SK-N-SH (cell line): ENCODE measurements at regions not wholly inside any gene's neighbourhood (a gene's known extent, or its start where the extent isn't known, plus 50 kb on each side); places are given as distances from the start of the nearest gene placed in this dataset.

ENCODE experiments used
- CTCF ChIA-PET: fragments of 300-600, 350-600 bp; formaldehyde crosslinking; extraction: SDS; loops from one replicate; lab custom pipeline; 2021; lab: Yijun Ruan, JAX
- POLR2A ChIA-PET: fragments of 350-600 bp; sonication (Branson Sonifier 250); formaldehyde crosslinking; extraction: SDS; loops from one replicate; lab custom pipeline; 2020; ENCODE audit warnings: antibody characterized with exemption, inconsistent platforms; lab: Yijun Ruan, JAX
- DNase-seq: peaks from one replicate; pipeline ENCODE4 v3.0.0; 2012
- H2AFZ ChIP-seq: fragments of 200-600 bp; sonication (generic); 2 replicates; pipeline ENCODE4 v1.8.1; 2016; ENCODE audit warnings: antibody characterized with exemption, mild to moderate bottlenecking, low read depth
- H3F3A ChIP-seq: fragments of 200-600 bp; sonication (generic); replicated peaks from 2 replicates; pipeline ENCODE3; 2016; ENCODE audit warnings: antibody characterized with exemption, mild to moderate bottlenecking; ENCODE audit not compliant: insufficient read depth
- H3K27ac ChIP-seq, 2 experiments: fragments of 200-500 bp in 1 of 2; fragments of 200-600 bp in 1 of 2; sonication (Bioruptor generic) in 1 of 2; sonication (generic), shearing (Covaris generic) in 1 of 2; 2 replicates each; pipeline versions ENCODE4 v1.5.1 to v1.6.1; 2014 to 2016; ENCODE audit warnings: low read depth in 2 of 2, inconsistent platforms in 1 of 2, low read length in 1 of 2, mild to moderate bottlenecking in 1 of 2, mixed read lengths in 1 of 2
- H3K27me3 ChIP-seq: fragments of 200-600 bp; sonication (generic), shearing (Covaris generic); 2 replicates; pipeline ENCODE4 v1.6.1; 2016; ENCODE audit warnings: mixed run types; ENCODE audit not compliant: insufficient read depth
- H3K36me3 ChIP-seq, 2 experiments: fragments of 200-500 bp in 1 of 2; fragments of 200-600 bp in 1 of 2; sonication (Bioruptor generic) in 1 of 2; sonication (generic) in 1 of 2; replicated peaks in 1 of 2; 2 replicates each; pipeline versions ENCODE3 to v1.5.1; 2014 to 2016; ENCODE audit warnings: low read length in 1 of 2, mild to moderate bottlenecking in 1 of 2; ENCODE audit not compliant: insufficient read depth in 2 of 2, control insufficient read depth in 1 of 2
- H3K4me1 ChIP-seq, 2 experiments: fragments of 200-500 bp in 1 of 2; fragments of 200-600 bp in 1 of 2; sonication (Bioruptor generic) in 1 of 2; sonication (generic), shearing (Covaris generic) in 1 of 2; 2 replicates each; pipeline versions ENCODE4 v1.5.1 to v1.6.1; 2014 to 2016; ENCODE audit warnings: low read depth in 1 of 2, low read length in 1 of 2, mixed run types in 1 of 2; ENCODE audit not compliant: insufficient read depth in 2 of 2, control insufficient read depth in 1 of 2
- H3K4me2 ChIP-seq: fragments of 200-600 bp; sonication (generic), shearing (Covaris generic); 2 replicates; pipeline ENCODE4 v1.6.1; 2017; ENCODE audit warnings: mixed run types
- H3K4me3 ChIP-seq, 2 experiments: fragments of 200-500 bp in 1 of 2; fragments of 200-600 bp in 1 of 2; sonication (Bioruptor generic) in 1 of 2; sonication (generic), shearing (Covaris generic) in 1 of 2; 2 replicates each; pipeline versions ENCODE4 v1.5.1 to v1.8.1; 2014 to 2016; ENCODE audit warnings: low read depth in 2 of 2, inconsistent platforms in 1 of 2, low read length in 1 of 2, mild to moderate bottlenecking in 1 of 2, mixed read lengths in 1 of 2, moderate library complexity in 1 of 2
- H3K79me2 ChIP-seq: fragments of 200-600 bp; sonication (generic); 2 replicates; pipeline ENCODE4 v1.8.1; 2017; ENCODE audit warnings: mild to moderate bottlenecking; ENCODE audit not compliant: insufficient read depth
- H3K9ac ChIP-seq: fragments of 200-600 bp; sonication (generic); 2 replicates; pipeline ENCODE4 v1.6.1; 2017; ENCODE audit warnings: mixed run types
- H3K9me2 ChIP-seq: fragments of 200-600 bp; sonication (generic); 2 replicates; pipeline ENCODE4 v1.6.1; 2017; ENCODE audit warnings: mixed run types
- H3K9me3 ChIP-seq: fragments of 200-600 bp; sonication (generic); 2 replicates; pipeline ENCODE4 v1.6.1; 2017; ENCODE audit warnings: mixed run types, mild to moderate bottlenecking, moderate library complexity
- H4K20me1 ChIP-seq: fragments of 200-600 bp; sonication (generic); 2 replicates; pipeline ENCODE4 v1.6.1; 2017; ENCODE audit warnings: mild to moderate bottlenecking, mixed run types; ENCODE audit not compliant: insufficient read depth
- EZH2phosphoT487 ChIP-seq: fragments of 200-600 bp; sonication (generic); IDR thresholded peaks from 2 replicates; pipeline ENCODE4 v1.6.1; 2017; ENCODE audit warnings: low read depth, mixed run types, mild to moderate bottlenecking, antibody characterized with exemption, moderate library complexity, borderline replicate concordance
- GABPA ChIP-seq: IDR thresholded peaks from 2 replicates; pipeline ENCODE4 v1.4.0; 2012; ENCODE audit warnings: low read depth, mild to moderate bottlenecking
- GATA2 ChIP-seq: sonication (generic); formaldehyde crosslinking; IDR thresholded peaks from 2 replicates; pipeline ENCODE4 v1.5.0; 2020; ENCODE audit warnings: mild to moderate bottlenecking, missing genetic modification reagents
- MEF2A ChIP-seq: IDR thresholded peaks from 2 replicates; pipeline ENCODE4 v1.4.0; 2012; ENCODE audit warnings: low read depth, borderline replicate concordance
- NFIC ChIP-seq: IDR thresholded peaks from 2 replicates; pipeline ENCODE4 v1.4.0; 2012; ENCODE audit warnings: borderline replicate concordance
- RCOR1 ChIP-seq: fragments of 150-350 bp; IDR thresholded peaks from 2 replicates; pipeline ENCODE4 v1.6.1; 2017; ENCODE audit warnings: antibody characterized with exemption, low read length
- RFX5 ChIP-seq: IDR thresholded peaks from 2 replicates; pipeline ENCODE4 v1.6.1; 2012; ENCODE audit warnings: mild to moderate bottlenecking, improper control_type of control experiment, low read length
- SIN3A ChIP-seq: IDR thresholded peaks from 2 replicates; pipeline ENCODE4 v1.6.1; 2012; ENCODE audit warnings: low read depth, mild to moderate bottlenecking, low read length, moderate library complexity, borderline replicate concordance
- TAF1 ChIP-seq: IDR thresholded peaks from 2 replicates; pipeline ENCODE4 v1.6.1; 2012; ENCODE audit warnings: low read depth, mild to moderate bottlenecking, low read length, moderate library complexity, borderline replicate concordance
- WGBS: methylation state at CpG from one replicate; pipeline ENCODE4 v1.1.6; 2017; ENCODE audit warnings: low lambda C conversion rate; 5-methylcytosine and 5-hydroxymethylcytosine counted together
- TF ChIP-seq, protein P1 (sequence below): IDR thresholded peaks from 2 replicates; pipeline ENCODE4 v1.4.0; 2012; ENCODE audit warnings: low read depth
- TF ChIP-seq, protein P2 (sequence below): IDR thresholded peaks from 2 replicates; pipeline ENCODE4; 2012
- TF ChIP-seq, protein P3 (sequence below): IDR thresholded peaks from 2 replicates; pipeline ENCODE4 v1.4.0; 2012; ENCODE audit warnings: low read depth, borderline replicate concordance
- TF ChIP-seq, protein P4 (sequence below): fragments of 150-350 bp; IDR thresholded peaks from 2 replicates; pipeline ENCODE4 v1.6.1; 2016; ENCODE audit warnings: mild to moderate bottlenecking, low read depth, low read length
- TF ChIP-seq, protein P5 (sequence below): fragments of 150-350 bp; IDR thresholded peaks from 2 replicates; pipeline ENCODE4 v1.6.1; 2017; ENCODE audit warnings: antibody characterized with exemption, low read length, low read depth, borderline replicate concordance
- TF ChIP-seq, protein P6 (sequence below): IDR thresholded peaks from 2 replicates; pipeline ENCODE4 v1.6.1; 2012; ENCODE audit warnings: mild to moderate bottlenecking, low read depth, low read length, moderate library complexity

DNA sequence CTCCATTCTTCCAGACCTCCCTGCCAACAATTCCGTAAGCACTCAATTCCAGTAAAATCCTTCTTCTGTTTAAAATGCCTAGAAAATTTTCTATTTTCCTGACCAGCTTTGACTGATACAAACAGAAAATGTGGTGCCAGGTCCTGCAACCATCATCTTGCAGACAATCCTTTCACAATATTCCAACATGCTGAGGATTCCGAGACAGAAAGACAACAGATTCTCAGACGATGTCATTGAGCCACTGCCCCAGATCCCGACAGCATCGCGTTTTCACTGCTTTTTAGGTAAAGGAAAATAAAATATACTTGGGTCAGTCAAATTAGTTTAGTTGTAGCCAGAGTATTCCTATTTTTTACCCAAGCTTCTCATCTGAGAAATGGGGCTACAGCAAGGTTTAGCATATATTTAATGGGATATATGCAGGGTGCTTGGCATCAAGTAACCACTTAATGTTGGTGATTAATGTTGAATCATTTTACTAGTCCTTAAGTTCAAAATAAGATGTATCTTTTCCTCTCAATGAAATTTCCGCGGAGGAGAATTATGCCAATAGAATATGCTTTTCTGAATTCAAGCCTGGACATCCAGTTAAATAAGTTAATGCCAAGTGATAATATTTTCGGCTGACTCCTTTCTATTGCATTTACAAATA, 866.6 kb downstream of the SLC4A3 start:
- Histone ChIP-seq H3K4me3 (no peak overlapping the region), H3K79me2 (no peaks in the 10 kb centered on the region), H3K9me3 (no peaks in the 10 kb centered on the region), H4K20me1 (no peaks in the 10 kb centered on the region), H3K4me2 (no peak overlapping the region), H3K4me1 (peaks cover 0 to 5% of the 10 kb centered on the region in 2 experiments; a peak in 1 of 4 replicates), H3K27ac (no peak overlapping the region), H3F3A (peaks cover 8% of the 10 kb centered on the region), H3K9ac (no peak overlapping the region)
- DNase-seq = no peak
- TF ChIP-seq RFX5 (no peak), NFIC (no peak), SIN3A (no peak)
- TF ChIP-seq, all 33 proteins: peak for 0
- 65% methylated on average over 9 of the region's 9 CpGs for WGBS
- H3K9me2 ChIP-seq = no peaks in the 10 kb centered on the region
- H3K27me3 ChIP-seq = no peaks in the 10 kb centered on the region
- no peak overlapping the region for H2AFZ ChIP-seq
- H3K36me3 ChIP-seq = no peaks in the 10 kb centered on the region
- CTCF ChIA-PET = interaction anchor here (0.6 to 0.7 kb wide), 2 partner anchors 519 to 1065 kb away, joined by 3 read pairs; no protein-coding TSS in a partner anchor
- POLR2A ChIA-PET = no interaction called here

DNA sequence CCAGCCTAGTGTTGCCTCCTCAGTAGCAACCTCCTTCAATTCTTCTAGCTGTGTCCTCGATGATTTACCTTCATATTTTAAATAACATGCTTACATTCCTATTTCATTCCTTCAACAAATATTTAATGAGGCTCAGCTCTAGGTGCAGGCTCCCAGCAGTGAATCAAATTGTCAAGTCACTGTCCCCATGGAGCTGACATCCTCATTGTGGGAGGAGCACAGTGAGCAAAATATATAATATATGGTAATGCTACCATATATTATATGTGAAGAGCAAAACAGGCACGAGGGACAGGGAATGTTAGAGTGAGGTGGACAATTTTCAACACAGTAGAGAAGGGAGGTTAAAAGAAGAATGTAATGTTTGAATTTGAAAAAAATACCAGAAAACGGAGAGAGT, 869.1 kb downstream of the SLC4A3 start:
- Histone ChIP-seq H3K4me3 (no peak overlapping the region), H4K20me1 (no peaks in the 10 kb centered on the region), H3K9me2 (no peaks in the 10 kb centered on the region), H3K9me3 (no peaks in the 10 kb centered on the region; the same call in 1 of the 2 replicates), H3K27me3 (no peaks in the 10 kb centered on the region), H3K4me2 (no peak overlapping the region), H2AFZ (no peak overlapping the region), H3K27ac (no peak overlapping the region), H3K36me3 (no peaks in the 10 kb centered on the region), H3K79me2 (no peaks in the 10 kb centered on the region), H3F3A (peaks cover 17% of the 10 kb centered on the region), H3K9ac (no peak overlapping the region), H3K4me1 (peaks cover 0 to 5% of the 10 kb centered on the region in 2 experiments; a peak in 1 of 4 replicates)
- no peak for DNase-seq
- ChIA-PET POLR2A (no interaction called here), CTCF (no interaction called here)
- WGBS = 17% methylated on average over 3 of the region's 3 CpGs
- TF ChIP-seq TAF1 (no peak), GATA2 (CRISPR knock-in tag) (no peak), MEF2A (no peak), SIN3A (no peak), RFX5 (no peak), EZH2phosphoT487 (no peak), RCOR1 (no peak), GABPA (no peak)
- TF ChIP-seq, protein P1, sequence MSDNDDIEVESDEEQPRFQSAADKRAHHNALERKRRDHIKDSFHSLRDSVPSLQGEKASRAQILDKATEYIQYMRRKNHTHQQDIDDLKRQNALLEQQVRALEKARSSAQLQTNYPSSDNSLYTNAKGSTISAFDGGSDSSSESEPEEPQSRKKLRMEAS = no peak
- TF ChIP-seq, protein P2, sequence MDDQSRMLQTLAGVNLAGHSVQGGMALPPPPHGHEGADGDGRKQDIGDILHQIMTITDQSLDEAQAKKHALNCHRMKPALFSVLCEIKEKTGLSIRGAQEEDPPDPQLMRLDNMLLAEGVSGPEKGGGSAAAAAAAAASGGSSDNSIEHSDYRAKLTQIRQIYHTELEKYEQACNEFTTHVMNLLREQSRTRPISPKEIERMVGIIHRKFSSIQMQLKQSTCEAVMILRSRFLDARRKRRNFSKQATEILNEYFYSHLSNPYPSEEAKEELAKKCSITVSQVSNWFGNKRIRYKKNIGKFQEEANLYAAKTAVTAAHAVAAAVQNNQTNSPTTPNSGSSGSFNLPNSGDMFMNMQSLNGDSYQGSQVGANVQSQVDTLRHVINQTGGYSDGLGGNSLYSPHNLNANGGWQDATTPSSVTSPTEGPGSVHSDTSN = no peak
- TF ChIP-seq, protein P3, sequence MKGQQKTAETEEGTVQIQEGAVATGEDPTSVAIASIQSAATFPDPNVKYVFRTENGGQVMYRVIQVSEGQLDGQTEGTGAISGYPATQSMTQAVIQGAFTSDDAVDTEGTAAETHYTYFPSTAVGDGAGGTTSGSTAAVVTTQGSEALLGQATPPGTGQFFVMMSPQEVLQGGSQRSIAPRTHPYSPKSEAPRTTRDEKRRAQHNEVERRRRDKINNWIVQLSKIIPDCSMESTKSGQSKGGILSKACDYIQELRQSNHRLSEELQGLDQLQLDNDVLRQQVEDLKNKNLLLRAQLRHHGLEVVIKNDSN = no peak
- TF ChIP-seq, protein P4, sequence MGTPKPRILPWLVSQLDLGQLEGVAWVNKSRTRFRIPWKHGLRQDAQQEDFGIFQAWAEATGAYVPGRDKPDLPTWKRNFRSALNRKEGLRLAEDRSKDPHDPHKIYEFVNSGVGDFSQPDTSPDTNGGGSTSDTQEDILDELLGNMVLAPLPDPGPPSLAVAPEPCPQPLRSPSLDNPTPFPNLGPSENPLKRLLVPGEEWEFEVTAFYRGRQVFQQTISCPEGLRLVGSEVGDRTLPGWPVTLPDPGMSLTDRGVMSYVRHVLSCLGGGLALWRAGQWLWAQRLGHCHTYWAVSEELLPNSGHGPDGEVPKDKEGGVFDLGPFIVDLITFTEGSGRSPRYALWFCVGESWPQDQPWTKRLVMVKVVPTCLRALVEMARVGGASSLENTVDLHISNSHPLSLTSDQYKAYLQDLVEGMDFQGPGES = no peak
- TF ChIP-seq, protein P5, sequence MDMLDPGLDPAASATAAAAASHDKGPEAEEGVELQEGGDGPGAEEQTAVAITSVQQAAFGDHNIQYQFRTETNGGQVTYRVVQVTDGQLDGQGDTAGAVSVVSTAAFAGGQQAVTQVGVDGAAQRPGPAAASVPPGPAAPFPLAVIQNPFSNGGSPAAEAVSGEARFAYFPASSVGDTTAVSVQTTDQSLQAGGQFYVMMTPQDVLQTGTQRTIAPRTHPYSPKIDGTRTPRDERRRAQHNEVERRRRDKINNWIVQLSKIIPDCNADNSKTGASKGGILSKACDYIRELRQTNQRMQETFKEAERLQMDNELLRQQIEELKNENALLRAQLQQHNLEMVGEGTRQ = no peak
- TF ChIP-seq, protein P6, sequence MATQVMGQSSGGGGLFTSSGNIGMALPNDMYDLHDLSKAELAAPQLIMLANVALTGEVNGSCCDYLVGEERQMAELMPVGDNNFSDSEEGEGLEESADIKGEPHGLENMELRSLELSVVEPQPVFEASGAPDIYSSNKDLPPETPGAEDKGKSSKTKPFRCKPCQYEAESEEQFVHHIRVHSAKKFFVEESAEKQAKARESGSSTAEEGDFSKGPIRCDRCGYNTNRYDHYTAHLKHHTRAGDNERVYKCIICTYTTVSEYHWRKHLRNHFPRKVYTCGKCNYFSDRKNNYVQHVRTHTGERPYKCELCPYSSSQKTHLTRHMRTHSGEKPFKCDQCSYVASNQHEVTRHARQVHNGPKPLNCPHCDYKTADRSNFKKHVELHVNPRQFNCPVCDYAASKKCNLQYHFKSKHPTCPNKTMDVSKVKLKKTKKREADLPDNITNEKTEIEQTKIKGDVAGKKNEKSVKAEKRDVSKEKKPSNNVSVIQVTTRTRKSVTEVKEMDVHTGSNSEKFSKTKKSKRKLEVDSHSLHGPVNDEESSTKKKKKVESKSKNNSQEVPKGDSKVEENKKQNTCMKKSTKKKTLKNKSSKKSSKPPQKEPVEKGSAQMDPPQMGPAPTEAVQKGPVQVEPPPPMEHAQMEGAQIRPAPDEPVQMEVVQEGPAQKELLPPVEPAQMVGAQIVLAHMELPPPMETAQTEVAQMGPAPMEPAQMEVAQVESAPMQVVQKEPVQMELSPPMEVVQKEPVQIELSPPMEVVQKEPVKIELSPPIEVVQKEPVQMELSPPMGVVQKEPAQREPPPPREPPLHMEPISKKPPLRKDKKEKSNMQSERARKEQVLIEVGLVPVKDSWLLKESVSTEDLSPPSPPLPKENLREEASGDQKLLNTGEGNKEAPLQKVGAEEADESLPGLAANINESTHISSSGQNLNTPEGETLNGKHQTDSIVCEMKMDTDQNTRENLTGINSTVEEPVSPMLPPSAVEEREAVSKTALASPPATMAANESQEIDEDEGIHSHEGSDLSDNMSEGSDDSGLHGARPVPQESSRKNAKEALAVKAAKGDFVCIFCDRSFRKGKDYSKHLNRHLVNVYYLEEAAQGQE = no peak
